GM18502 (cell line): ENCODE measurements at regions not wholly inside any gene's neighbourhood (a gene's known extent, or its start where the extent isn't known, plus 50 kb on each side); places are given as distances from the start of the nearest gene placed in this dataset.

ENCODE experiments used
- ATAC-seq: cut with Tn5 transposase; IDR thresholded peaks from one replicate; pipeline ENCODE4 v1.9.1; 2021; ENCODE audit warnings: mild to moderate bottlenecking; ENCODE audit not compliant: unreplicated experiment, poor library complexity

GRCh38 chrX:57848857-57849256 is 61.4 kb downstream of the ZXDA start:
- ATAC-seq, result no peak

DNA sequence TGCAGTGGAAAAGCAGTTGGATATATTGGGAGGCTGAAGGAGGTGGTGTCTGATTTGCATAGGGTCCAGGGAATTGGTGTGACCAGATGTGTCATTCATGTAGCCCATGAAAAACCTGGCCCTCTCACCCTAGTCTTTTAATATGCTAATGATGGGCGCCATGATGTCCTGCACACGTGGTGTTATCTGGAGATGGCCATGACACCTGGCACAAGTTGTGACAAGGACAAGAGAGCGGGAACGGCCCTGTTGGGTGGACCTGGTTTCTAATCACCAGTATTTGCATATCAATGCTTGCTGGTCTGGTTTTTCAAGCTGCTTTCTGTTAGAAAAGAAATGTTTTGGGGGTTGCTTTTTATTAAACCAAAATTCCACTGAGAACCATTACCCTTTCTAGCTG is 87.4 kb downstream of the ZXDA start:
- no peak for ATAC-seq

DNA sequence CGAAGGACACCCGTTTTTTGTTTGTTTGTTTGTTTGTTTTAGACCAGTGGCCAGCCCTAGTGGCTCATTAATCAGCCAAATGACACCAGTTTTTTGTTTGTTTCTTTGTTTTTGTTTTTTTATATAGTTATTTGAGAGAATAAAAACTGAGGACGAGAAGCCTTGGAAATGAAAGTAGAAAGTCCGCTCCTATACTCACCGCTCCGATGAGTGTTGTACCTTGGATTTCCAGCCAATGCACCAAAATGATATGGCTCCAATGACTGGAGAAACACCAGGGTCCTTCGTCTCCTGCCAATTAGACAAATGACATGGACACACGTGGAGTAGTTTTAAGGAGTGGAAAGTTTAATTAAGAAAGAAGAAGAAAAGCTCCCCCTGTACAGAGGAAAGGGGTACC is 87.9 kb downstream of the ZXDA start:
- ATAC-seq, result no peak

DNA sequence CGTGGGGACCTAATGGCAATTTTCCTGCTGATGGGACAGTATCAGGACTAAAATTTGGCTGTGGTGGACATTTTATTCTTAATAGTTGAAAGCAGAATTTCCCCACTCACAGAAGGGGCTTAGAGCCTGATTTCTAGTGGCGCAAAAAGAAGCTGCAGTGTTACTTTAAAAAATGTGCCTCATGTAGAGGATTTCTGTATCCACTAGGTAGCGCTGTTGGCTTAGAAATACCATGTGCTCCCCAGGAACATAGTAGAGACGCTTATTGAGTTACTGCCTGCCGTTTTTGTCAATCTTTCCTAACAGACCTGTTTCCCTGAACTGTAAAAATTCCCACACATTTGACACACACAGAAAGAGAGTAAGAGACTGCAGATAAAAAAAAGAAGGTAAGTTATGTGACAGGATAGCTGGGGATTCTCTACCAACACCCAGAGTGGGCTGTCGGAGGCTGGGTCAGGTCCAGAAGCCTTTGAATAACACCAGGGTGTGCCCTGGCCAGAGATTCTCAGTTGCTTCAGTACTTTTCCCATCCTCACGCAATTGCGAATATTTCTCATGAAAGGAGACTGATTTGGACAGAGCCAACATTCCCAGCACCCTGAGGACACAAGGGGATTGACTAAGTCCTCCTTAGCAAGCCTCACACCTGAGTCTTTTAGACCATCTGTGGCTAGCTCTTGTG is 88.4 kb downstream of the ZXDA start:
- peak; percentile 78 for ATAC-seq

DNA sequence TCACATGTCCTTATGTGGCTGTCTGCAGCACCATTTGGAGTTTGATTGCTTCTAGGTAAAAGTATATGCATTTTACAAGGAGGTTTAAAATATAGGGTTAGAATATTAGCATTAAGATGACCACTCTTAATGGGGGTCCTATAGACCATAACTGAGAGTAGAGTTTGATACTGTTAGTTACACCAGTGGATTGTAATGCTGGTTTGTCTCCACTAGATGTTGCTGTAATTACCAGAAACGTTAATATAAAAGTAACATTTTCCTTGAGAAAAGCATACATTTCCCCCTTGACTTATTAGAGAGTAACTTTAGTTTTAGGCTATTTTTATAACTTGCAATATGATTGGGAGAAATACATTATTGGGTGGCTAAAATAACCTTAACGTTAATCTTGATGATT is 93.0 kb downstream of the ZXDA start:
- no peak for ATAC-seq

- no peak for ATAC-seq
Observed at GRCh38 chrX:57772637-57773036, 92.6 kb upstream of the NLRP2B start.

GRCh38 chrX:57771689-57772088 is 91.6 kb upstream of the NLRP2B start:
- no peak for ATAC-seq

GRCh38 chrX:57752866-57753265 is 72.8 kb upstream of the NLRP2B start:
- ATAC-seq, result no peak

GRCh38 chrX:57741107-57741506 is 61.0 kb upstream of the NLRP2B start:
- ATAC-seq, result no peak

DNA sequence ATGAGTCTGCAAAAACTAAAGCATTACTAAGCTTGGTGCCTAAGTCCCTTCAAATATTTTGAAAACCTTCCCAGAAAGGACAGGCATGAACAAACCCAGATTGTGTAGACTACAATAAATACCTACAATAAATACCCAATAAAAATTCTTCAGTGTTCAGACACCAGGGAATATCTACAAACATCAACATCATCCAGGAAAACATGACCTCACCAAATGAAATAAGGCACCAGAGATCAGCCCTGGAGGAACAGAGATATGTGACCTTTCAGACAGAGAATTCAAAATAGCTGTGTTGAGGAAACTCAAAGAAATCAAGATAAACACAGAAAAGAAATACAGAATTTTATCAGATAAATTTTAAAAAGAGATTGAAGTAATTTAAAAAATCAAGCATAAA is 57.8 kb upstream of the NLRP2B start:
- no peak for ATAC-seq
